Breast epithelium (tissue), 3 donors: ENCODE measurements at regions not wholly inside any gene's neighbourhood (a gene's known extent, or its start where the extent isn't known, plus 50 kb on each side); places are given as distances from the start of the nearest gene placed in this dataset.

Experiments
- POLR2A ChIP-seq: fragments of 450-650 bp; IDR thresholded peaks from one replicate; pipeline ENCODE4 v1.6.1; 2016; ENCODE audit warnings: antibody characterized with exemption, mild to moderate bottlenecking, moderate library complexity
- TF ChIP-seq, protein P1 (sequence below), 3 donors: fragments of 450-650 bp; IDR thresholded peaks; one replicate each; pipeline ENCODE4 v1.5.1; 2016 to 2017; ENCODE audit warnings: antibody characterized with exemption in 3 of 3, mild to moderate bottlenecking in 3 of 3, moderate library complexity in 3 of 3

DNA sequence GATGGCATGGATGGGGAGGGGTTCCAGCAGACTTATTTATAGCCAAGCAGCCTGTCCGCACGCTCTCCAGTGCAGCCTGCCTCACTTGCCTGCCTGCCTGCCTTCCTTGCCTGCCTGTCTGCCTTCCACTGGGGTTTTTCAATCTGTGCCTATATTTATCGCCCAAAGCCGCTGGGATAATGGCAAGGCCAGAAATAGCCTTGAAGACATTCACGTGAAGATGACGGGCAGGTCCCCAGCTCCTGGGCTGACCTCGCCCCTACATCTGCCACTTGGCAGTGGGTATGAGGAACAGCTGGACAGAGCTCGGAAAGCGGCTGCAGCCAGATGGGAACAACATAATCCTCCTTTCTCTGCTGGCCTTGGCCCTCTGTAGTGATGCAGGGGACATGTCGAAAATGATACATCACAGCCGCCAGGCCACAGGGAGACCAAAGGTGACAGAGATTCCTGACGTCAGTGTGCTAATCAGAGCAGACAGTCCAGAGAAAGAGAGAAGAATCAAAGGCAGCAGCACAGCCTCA lies 53.3 kb downstream of the PITPNM2 start:
- TF ChIP-seq, protein P1, sequence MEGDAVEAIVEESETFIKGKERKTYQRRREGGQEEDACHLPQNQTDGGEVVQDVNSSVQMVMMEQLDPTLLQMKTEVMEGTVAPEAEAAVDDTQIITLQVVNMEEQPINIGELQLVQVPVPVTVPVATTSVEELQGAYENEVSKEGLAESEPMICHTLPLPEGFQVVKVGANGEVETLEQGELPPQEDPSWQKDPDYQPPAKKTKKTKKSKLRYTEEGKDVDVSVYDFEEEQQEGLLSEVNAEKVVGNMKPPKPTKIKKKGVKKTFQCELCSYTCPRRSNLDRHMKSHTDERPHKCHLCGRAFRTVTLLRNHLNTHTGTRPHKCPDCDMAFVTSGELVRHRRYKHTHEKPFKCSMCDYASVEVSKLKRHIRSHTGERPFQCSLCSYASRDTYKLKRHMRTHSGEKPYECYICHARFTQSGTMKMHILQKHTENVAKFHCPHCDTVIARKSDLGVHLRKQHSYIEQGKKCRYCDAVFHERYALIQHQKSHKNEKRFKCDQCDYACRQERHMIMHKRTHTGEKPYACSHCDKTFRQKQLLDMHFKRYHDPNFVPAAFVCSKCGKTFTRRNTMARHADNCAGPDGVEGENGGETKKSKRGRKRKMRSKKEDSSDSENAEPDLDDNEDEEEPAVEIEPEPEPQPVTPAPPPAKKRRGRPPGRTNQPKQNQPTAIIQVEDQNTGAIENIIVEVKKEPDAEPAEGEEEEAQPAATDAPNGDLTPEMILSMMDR (IDR thresholded peaks at IDR 0.05) = no peak
- TF ChIP-seq POLR2A = no peak
